Panc1 (cell line): ENCODE measurements at regions not wholly inside any gene's neighbourhood (a gene's known extent, or its start where the extent isn't known, plus 50 kb on each side); places are given as distances from the start of the nearest gene placed in this dataset.

Source experiments
- ATAC-seq: fragments of 200-7000 bp; cut with Tn5 transposase; 2 replicates; pipeline ENCODE4 v1.9.1; 2020; ENCODE audit warnings: mild to moderate bottlenecking, moderate library complexity
- BruUV-seq: library from RNA; stranded (reverse); fragments of 400-500 nt; replicated peaks from 2 replicates; lab custom pipeline; 2021; lab: Mats Ljungman, UMichigan
- CTCF ChIA-PET: fragments of 300-600 bp; sonication (Branson Sonifier 250); formaldehyde crosslinking; loops from one replicate; lab custom pipeline; 2022; ENCODE audit warnings: antibody characterized with exemption; lab: Charles Lee
- POLR2A ChIA-PET: fragments of 300-600 bp; sonication (Branson Sonifier 250); formaldehyde crosslinking; loops from one replicate; lab custom pipeline; 2022; ENCODE audit warnings: antibody characterized with exemption; lab: Charles Lee
- DNase-seq: peaks from one replicate; pipeline ENCODE4 v3.0.0-alpha.2; 2010; ENCODE audit warnings: low read depth, low spot score
- H3K27ac ChIP-seq: 2 replicates; pipeline ENCODE4 v1.5.1; 2011; ENCODE audit warnings: mild to moderate bottlenecking, low read length, inconsistent platforms
- H3K27me3 ChIP-seq: fragments of 200-500 bp; sonication (Bioruptor generic); 2 replicates; pipeline ENCODE4 v1.6.0; 2014; ENCODE audit warnings: low read length, inconsistent platforms; ENCODE audit not compliant: control insufficient read depth, insufficient read depth
- H3K36me3 ChIP-seq: fragments of 200-500 bp; sonication (Bioruptor generic); 2 replicates; pipeline ENCODE4 v1.5.1; 2014; ENCODE audit warnings: inconsistent platforms, mild to moderate bottlenecking, low read length, moderate library complexity; ENCODE audit not compliant: control insufficient read depth, insufficient read depth
- H3K4me1 ChIP-seq: 2 replicates; pipeline ENCODE4 v1.5.1; 2011; ENCODE audit warnings: inconsistent platforms, mild to moderate bottlenecking, low read length, moderate library complexity; ENCODE audit not compliant: control insufficient read depth, insufficient read depth
- H3K4me3 ChIP-seq, 2 experiments: 2 replicates each; pipeline ENCODE4 v1.5.1; 2011 to 2012; ENCODE audit warnings: low read depth in 2 of 2, low read length in 2 of 2, mild to moderate bottlenecking in 2 of 2, inconsistent platforms in 1 of 2, moderate library complexity in 1 of 2
- H3K9me3 ChIP-seq: fragments of 200-500 bp; sonication (Bioruptor generic); 2 replicates; pipeline ENCODE4 v1.5.1; 2014; ENCODE audit warnings: low read depth, mild to moderate bottlenecking, inconsistent platforms, low read length, moderate library complexity; ENCODE audit not compliant: control insufficient read depth, insufficient read depth
- CTCF ChIP-seq: fragments of 450-650 bp; IDR thresholded peaks from 2 replicates; pipeline ENCODE4 v1.5.1; 2017; ENCODE audit warnings: mild to moderate bottlenecking
- POLR2AphosphoS5 ChIP-seq: IDR thresholded peaks from 2 replicates; pipeline ENCODE4 v1.6.1; 2012; ENCODE audit warnings: mild to moderate bottlenecking, low read depth, low read length, moderate library complexity
- SIN3A ChIP-seq: IDR thresholded peaks from 2 replicates; pipeline ENCODE4 v1.6.1; 2012; ENCODE audit warnings: low read depth, mild to moderate bottlenecking, low read length, moderate library complexity, borderline replicate concordance; ENCODE audit not compliant: insufficient read depth
- TCF7L2 ChIP-seq: IDR thresholded peaks from 2 replicates; pipeline ENCODE4 v1.6.1; 2011; ENCODE audit warnings: mild to moderate bottlenecking, low read depth, low read length, inconsistent platforms
- in situ Hi-C: cut with HindIII; loops from 2 replicates; pipeline ENCODE4 v1.10.0; 2016; ENCODE audit warnings: low sequenced_read_pairs, low pct_unique_long_range_greater_than_20kb
- intact Hi-C: fragments of 100-400 bp; cut with micrococcal nuclease; formaldehyde crosslinking; loops from one replicate; pipeline ENCODE4 v1.10.0; 2022; ENCODE audit not compliant: unreplicated experiment
- TF ChIP-seq, protein P1 (sequence below), 2 experiments: IDR thresholded peaks; 2 replicates each; pipeline ENCODE4 v1.6.1; 2011 to 2012; ENCODE audit warnings: low read depth in 2 of 2, control low read depth in 1 of 2, low read length in 1 of 2, mild to moderate bottlenecking in 1 of 2, moderate library complexity in 1 of 2; ENCODE audit not compliant: insufficient read depth in 1 of 2

GRCh38 chr3:3333571-3333970 is 154.1 kb upstream of the CRBN start:
- TF ChIP-seq SIN3A (no peak), POLR2AphosphoS5 (no peak), TCF7L2 (no peak), CTCF (no peak)
- TF ChIP-seq, protein P1, sequence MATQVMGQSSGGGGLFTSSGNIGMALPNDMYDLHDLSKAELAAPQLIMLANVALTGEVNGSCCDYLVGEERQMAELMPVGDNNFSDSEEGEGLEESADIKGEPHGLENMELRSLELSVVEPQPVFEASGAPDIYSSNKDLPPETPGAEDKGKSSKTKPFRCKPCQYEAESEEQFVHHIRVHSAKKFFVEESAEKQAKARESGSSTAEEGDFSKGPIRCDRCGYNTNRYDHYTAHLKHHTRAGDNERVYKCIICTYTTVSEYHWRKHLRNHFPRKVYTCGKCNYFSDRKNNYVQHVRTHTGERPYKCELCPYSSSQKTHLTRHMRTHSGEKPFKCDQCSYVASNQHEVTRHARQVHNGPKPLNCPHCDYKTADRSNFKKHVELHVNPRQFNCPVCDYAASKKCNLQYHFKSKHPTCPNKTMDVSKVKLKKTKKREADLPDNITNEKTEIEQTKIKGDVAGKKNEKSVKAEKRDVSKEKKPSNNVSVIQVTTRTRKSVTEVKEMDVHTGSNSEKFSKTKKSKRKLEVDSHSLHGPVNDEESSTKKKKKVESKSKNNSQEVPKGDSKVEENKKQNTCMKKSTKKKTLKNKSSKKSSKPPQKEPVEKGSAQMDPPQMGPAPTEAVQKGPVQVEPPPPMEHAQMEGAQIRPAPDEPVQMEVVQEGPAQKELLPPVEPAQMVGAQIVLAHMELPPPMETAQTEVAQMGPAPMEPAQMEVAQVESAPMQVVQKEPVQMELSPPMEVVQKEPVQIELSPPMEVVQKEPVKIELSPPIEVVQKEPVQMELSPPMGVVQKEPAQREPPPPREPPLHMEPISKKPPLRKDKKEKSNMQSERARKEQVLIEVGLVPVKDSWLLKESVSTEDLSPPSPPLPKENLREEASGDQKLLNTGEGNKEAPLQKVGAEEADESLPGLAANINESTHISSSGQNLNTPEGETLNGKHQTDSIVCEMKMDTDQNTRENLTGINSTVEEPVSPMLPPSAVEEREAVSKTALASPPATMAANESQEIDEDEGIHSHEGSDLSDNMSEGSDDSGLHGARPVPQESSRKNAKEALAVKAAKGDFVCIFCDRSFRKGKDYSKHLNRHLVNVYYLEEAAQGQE (IDR thresholded peaks at IDR 0.05; ENCODE audit: insufficient read depth in 1 of 2, low read depth in 2 of 2, low read length in 1 of 2) = no peak
- no peak for ATAC-seq
- CTCF ChIA-PET = no interaction called here
- DNase-seq = no peak
- POLR2A ChIA-PET = no interaction called here
- intact Hi-C loops = no loop called here
- Histone ChIP-seq H3K4me3 (no peak overlapping the region), H3K27me3 (no peaks in the 10 kb centered on the region), H3K4me1 (no peaks in the 10 kb centered on the region), H3K27ac (no peak overlapping the region), H3K36me3 (no peaks in the 10 kb centered on the region), H3K9me3 (no peaks in the 10 kb centered on the region)
- in situ Hi-C loops = no loop called here
- BruUV-seq = no TSS peak

GRCh38 chr3:3316521-3316920 is 137.0 kb upstream of the CRBN start:
- Histone ChIP-seq H3K36me3 (no peaks in the 10 kb centered on the region), H3K27me3 (no peaks in the 10 kb centered on the region), H3K27ac (no peak overlapping the region), H3K4me1 (no peaks in the 10 kb centered on the region), H3K4me3 (no peak overlapping the region), H3K9me3 (no peaks in the 10 kb centered on the region)
- DNase-seq (no peak), ATAC-seq (no peak)
- no peak for TF ChIP-seq SIN3A
- TF ChIP-seq POLR2AphosphoS5 = no peak
- TF ChIP-seq TCF7L2 = no peak
- TF ChIP-seq, protein P1 (IDR thresholded peaks at IDR 0.05; ENCODE audit: insufficient read depth in 1 of 2, low read depth in 2 of 2, low read length in 1 of 2) = no peak
- TF ChIP-seq CTCF = no peak
- BruUV-seq = no TSS peak
- POLR2A ChIA-PET = no interaction called here
- CTCF ChIA-PET = no interaction called here
- in situ Hi-C loops (no loop called here), intact Hi-C loops (no loop called here)
